GM23338 (cell line): ENCODE measurements at regions not wholly inside any gene's neighbourhood (a gene's known extent, or its start where the extent isn't known, plus 50 kb on each side); places are given as distances from the start of the nearest gene placed in this dataset.
"Not testable (repeated sequence)": the region's sequence is repeated elsewhere in the genome, so short reads cannot be mapped to it uniquely, and the experiment has no call there.

Source experiments
- ATAC-seq: fragments of 200-7000 bp; cut with Tn5 transposase; 3 replicates; pipeline ENCODE4 v1.9.1; 2020
- DNase-seq: peaks from one replicate; pipeline ENCODE4 v3.0.0-alpha.2; 2015; ENCODE audit warnings: low spot score
- H2AFZ ChIP-seq: fragments of 200-600 bp; sonication (generic); 2 replicates; pipeline ENCODE4 v1.8.0; 2016; ENCODE audit warnings: antibody characterized with exemption, mild to moderate bottlenecking, moderate library complexity
- H3F3A ChIP-seq: fragments of 200-600 bp; sonication (generic); replicated peaks from 2 replicates; pipeline ENCODE4 v1.8.0; 2017; ENCODE audit warnings: antibody characterized with exemption, mixed run types, low read depth
- H3K27ac ChIP-seq: fragments of 200-600 bp; sonication (generic); 2 replicates; pipeline ENCODE4 v1.6.1; 2016; ENCODE audit warnings: low read depth
- H3K27me3 ChIP-seq: fragments of 200-600 bp; sonication (generic); 2 replicates; pipeline ENCODE4 v1.8.0; 2016; ENCODE audit warnings: mild to moderate bottlenecking, mixed run types, moderate library complexity; ENCODE audit not compliant: insufficient read depth
- H3K36me3 ChIP-seq: fragments of 200-600 bp; sonication (generic); 2 replicates; pipeline ENCODE4 v1.8.0; 2016; ENCODE audit warnings: mild to moderate bottlenecking; ENCODE audit not compliant: insufficient read depth
- H3K4me1 ChIP-seq: fragments of 200-600 bp; sonication (generic); 2 replicates; pipeline ENCODE4 v1.8.0; 2016; ENCODE audit warnings: mild to moderate bottlenecking, moderate library complexity; ENCODE audit not compliant: insufficient read depth
- H3K4me2 ChIP-seq: fragments of 200-600 bp; sonication (generic); 2 replicates; pipeline ENCODE4 v1.7.1; 2017; ENCODE audit warnings: mixed run types
- H3K4me3 ChIP-seq: fragments of 200-600 bp; sonication (generic); 2 replicates; pipeline ENCODE4 v1.6.1; 2016; ENCODE audit warnings: mixed run types
- H3K79me2 ChIP-seq: fragments of 200-600 bp; sonication (generic); replicated peaks from 2 replicates; pipeline ENCODE4 v1.8.0; 2017; ENCODE audit warnings: mild to moderate bottlenecking; ENCODE audit not compliant: insufficient read depth
- H3K9me2 ChIP-seq: fragments of 200-600 bp; sonication (generic); 2 replicates; pipeline ENCODE4 v1.8.0; 2017; ENCODE audit not compliant: insufficient read depth
- H4K20me1 ChIP-seq: fragments of 200-600 bp; sonication (generic); replicated peaks from 2 replicates; pipeline ENCODE4 v1.8.0; 2017; ENCODE audit warnings: mild to moderate bottlenecking; ENCODE audit not compliant: insufficient read depth
- H3K27ac Mint-ChIP-seq: 2 replicates; pipeline ENCODE4 v1.8.0; 2020; ENCODE audit warnings: inconsistent platforms, mild to moderate bottlenecking, moderate library complexity, mixed read lengths
- H3K27me3 Mint-ChIP-seq: 3 replicates; pipeline ENCODE4 v1.8.0; 2022; ENCODE audit warnings: low read depth, mild to moderate bottlenecking, moderate library complexity, mixed read lengths, inconsistent platforms; ENCODE audit not compliant: insufficient read depth, poor library complexity
- H3K36me3 Mint-ChIP-seq: 3 replicates; pipeline ENCODE4 v1.8.0; 2021; ENCODE audit warnings: low read depth, mild to moderate bottlenecking, inconsistent platforms, moderate library complexity, mixed read lengths
- H3K4me1 Mint-ChIP-seq: 3 replicates; pipeline ENCODE4 v1.8.0; 2020; ENCODE audit warnings: mild to moderate bottlenecking, inconsistent platforms, mixed read lengths
- H3K4me3 Mint-ChIP-seq: 3 replicates; pipeline ENCODE4 v1.8.0; 2021; ENCODE audit warnings: moderate library complexity, mild to moderate bottlenecking, inconsistent platforms, mixed read lengths
- H3K9me3 Mint-ChIP-seq: 3 replicates; pipeline ENCODE4 v1.8.0; 2020; ENCODE audit warnings: moderate library complexity, mild to moderate bottlenecking, inconsistent platforms, mixed read lengths

- not testable (repeated sequence) for H3K4me1 ChIP-seq, H3F3A ChIP-seq, H3K27ac ChIP-seq, H3K9me2 ChIP-seq, H3K9me3 Mint-ChIP-seq, H4K20me1 ChIP-seq, DNase-seq, H3K27ac Mint-ChIP-seq, H3K36me3 ChIP-seq, H3K4me1 Mint-ChIP-seq, H3K79me2 ChIP-seq, H2AFZ ChIP-seq, H3K4me3 Mint-ChIP-seq, H3K27me3 ChIP-seq, H3K27me3 Mint-ChIP-seq, H3K4me3 ChIP-seq, H3K4me2 ChIP-seq, ATAC-seq, H3K36me3 Mint-ChIP-seq
Observed at GRCh38 chr9:66736686-66737085, 163.8 kb upstream of the ZNF658 start.

- not testable (repeated sequence) for H3K4me3 Mint-ChIP-seq, H3K27ac Mint-ChIP-seq, H3K9me2 ChIP-seq, H3K4me1 Mint-ChIP-seq, H3K4me2 ChIP-seq, H3K36me3 ChIP-seq, H3K36me3 Mint-ChIP-seq, H3K27me3 Mint-ChIP-seq, H3K27ac ChIP-seq, H2AFZ ChIP-seq, DNase-seq, H3K27me3 ChIP-seq, H3K79me2 ChIP-seq, H3K4me1 ChIP-seq, H3K9me3 Mint-ChIP-seq, H3F3A ChIP-seq, H3K4me3 ChIP-seq, H4K20me1 ChIP-seq, ATAC-seq
Observed at GRCh38 chr9:66738418-66738817, 162.1 kb upstream of the ZNF658 start.

- H3K79me2 ChIP-seq, H3K4me3 Mint-ChIP-seq, H3K4me1 Mint-ChIP-seq, H3K4me3 ChIP-seq, H3K4me1 ChIP-seq, ATAC-seq, H3K9me2 ChIP-seq, H2AFZ ChIP-seq, H3K27me3 ChIP-seq, H3F3A ChIP-seq, H3K27me3 Mint-ChIP-seq, H3K36me3 Mint-ChIP-seq, H3K27ac ChIP-seq, DNase-seq, H4K20me1 ChIP-seq, H3K36me3 ChIP-seq, H3K4me2 ChIP-seq, H3K27ac Mint-ChIP-seq, H3K9me3 Mint-ChIP-seq: not testable (repeated sequence)
Observed at GRCh38 chr9:66740136-66740535, 160.4 kb upstream of the ZNF658 start.

GRCh38 chr9:66745846-66746245 is 154.7 kb upstream of the ZNF658 start:
- not testable (repeated sequence) for H4K20me1 ChIP-seq, H3K27ac Mint-ChIP-seq, H3K27me3 ChIP-seq, ATAC-seq, H3K36me3 Mint-ChIP-seq, H3K4me3 Mint-ChIP-seq, H3K9me3 Mint-ChIP-seq, H3K9me2 ChIP-seq, H3K27ac ChIP-seq, H3F3A ChIP-seq, H3K79me2 ChIP-seq, H2AFZ ChIP-seq, DNase-seq, H3K4me3 ChIP-seq, H3K4me1 ChIP-seq, H3K4me1 Mint-ChIP-seq, H3K27me3 Mint-ChIP-seq, H3K36me3 ChIP-seq, H3K4me2 ChIP-seq

GRCh38 chr9:66752324-66752923 is 148.1 kb upstream of the ZNF658 start:
- H3K27me3 ChIP-seq, H3K4me1 ChIP-seq, H3K4me2 ChIP-seq, H4K20me1 ChIP-seq, H3K79me2 ChIP-seq, H3K27ac Mint-ChIP-seq, H2AFZ ChIP-seq, H3F3A ChIP-seq, H3K4me1 Mint-ChIP-seq, H3K27ac ChIP-seq, H3K36me3 Mint-ChIP-seq, H3K4me3 ChIP-seq, H3K9me3 Mint-ChIP-seq, H3K36me3 ChIP-seq, H3K4me3 Mint-ChIP-seq, H3K9me2 ChIP-seq, H3K27me3 Mint-ChIP-seq: not testable (repeated sequence)
- DNase-seq (peak; percentile 0), ATAC-seq (peak; percentile 72)

GRCh38 chr9:66759825-66760492 is 140.6 kb upstream of the ZNF658 start:
- H3K4me2 ChIP-seq, H3K36me3 ChIP-seq, H3K79me2 ChIP-seq, H2AFZ ChIP-seq, H3K9me2 ChIP-seq, H3F3A ChIP-seq, H3K36me3 Mint-ChIP-seq, H3K4me1 ChIP-seq, H3K9me3 Mint-ChIP-seq, H3K4me1 Mint-ChIP-seq, H3K4me3 ChIP-seq, H3K27me3 ChIP-seq, DNase-seq, H3K27me3 Mint-ChIP-seq, H4K20me1 ChIP-seq, ATAC-seq, H3K27ac Mint-ChIP-seq, H3K27ac ChIP-seq, H3K4me3 Mint-ChIP-seq: not testable (repeated sequence)
